Type B pancreatic cell (in vitro differentiated cells): ENCODE measurements at regions not wholly inside any gene's neighbourhood (a gene's known extent, or its start where the extent isn't known, plus 50 kb on each side); places are given as distances from the start of the nearest gene placed in this dataset.

Source experiments
- DNase-seq: peaks from one replicate; pipeline ENCODE4 v3.0.0; 2021; ENCODE audit warnings: mixed read lengths; ENCODE audit not compliant: unreplicated experiment; ENCODE audit errors: extremely low spot score
- H3K27ac Mint-ChIP-seq: 2 replicates; pipeline ENCODE4 v1.8.0; 2021; ENCODE audit warnings: mild to moderate bottlenecking, mixed read lengths
- H3K27me3 Mint-ChIP-seq: 2 replicates; pipeline ENCODE4 v1.8.0; 2021; ENCODE audit warnings: mixed read lengths
- H3K36me3 Mint-ChIP-seq: 2 replicates; pipeline ENCODE4 v1.8.0; 2021; ENCODE audit warnings: mixed read lengths
- H3K4me1 Mint-ChIP-seq: one replicate; pipeline ENCODE4 v1.8.0; 2021; ENCODE audit warnings: mixed read lengths; ENCODE audit not compliant: unreplicated experiment
- H3K4me3 Mint-ChIP-seq: 2 replicates; pipeline ENCODE4 v1.8.0; 2021; ENCODE audit warnings: mild to moderate bottlenecking, mixed read lengths
- H3K9me3 Mint-ChIP-seq: 2 replicates; pipeline ENCODE4 v1.8.0; 2021; ENCODE audit warnings: mixed read lengths
- TF ChIP-seq, protein P1 (sequence below): fragments of 200-600 bp; sonication (generic); conservative IDR thresholded peaks from 2 replicates; pipeline ENCODE4 v1.5.0; 2021; ENCODE audit warnings: antibody characterized with exemption, mild to moderate bottlenecking

DNA sequence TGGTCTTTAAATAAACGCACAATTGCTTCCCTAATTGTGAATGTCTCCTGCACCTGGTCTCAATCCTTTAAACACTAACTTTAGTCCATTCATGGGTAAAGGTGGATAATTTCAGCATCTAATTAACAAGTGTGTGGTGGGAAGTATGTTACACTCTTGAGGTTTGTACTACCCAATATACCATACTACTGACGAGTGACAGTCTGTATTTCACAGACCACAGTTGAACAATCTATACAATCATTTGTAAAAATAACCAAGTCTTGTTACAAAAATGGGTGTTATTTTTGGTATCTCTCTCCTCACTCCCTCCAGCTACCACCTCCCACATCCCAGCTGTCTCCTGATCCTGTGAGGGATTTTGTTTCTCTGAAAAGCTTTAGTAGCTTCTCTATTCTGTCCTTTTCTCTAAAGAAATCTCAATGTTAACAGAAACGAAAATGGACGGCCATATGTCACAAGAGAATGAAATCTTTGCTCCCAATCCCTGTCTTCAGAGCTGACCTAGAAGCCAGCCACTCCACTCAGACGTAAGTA is 62.3 kb upstream of the ZNF366 start:
- no peak for DNase-seq
- Mint-ChIP-seq H3K27me3 (peaks cover 5% of the 10 kb centered on the region), H3K27ac (no peak overlapping the region), H3K36me3 (no peaks in the 10 kb centered on the region), H3K9me3 (no peaks in the 10 kb centered on the region), H3K4me3 (no peak overlapping the region), H3K4me1 (peaks cover 5% of the 10 kb centered on the region)
- TF ChIP-seq, protein P1, sequence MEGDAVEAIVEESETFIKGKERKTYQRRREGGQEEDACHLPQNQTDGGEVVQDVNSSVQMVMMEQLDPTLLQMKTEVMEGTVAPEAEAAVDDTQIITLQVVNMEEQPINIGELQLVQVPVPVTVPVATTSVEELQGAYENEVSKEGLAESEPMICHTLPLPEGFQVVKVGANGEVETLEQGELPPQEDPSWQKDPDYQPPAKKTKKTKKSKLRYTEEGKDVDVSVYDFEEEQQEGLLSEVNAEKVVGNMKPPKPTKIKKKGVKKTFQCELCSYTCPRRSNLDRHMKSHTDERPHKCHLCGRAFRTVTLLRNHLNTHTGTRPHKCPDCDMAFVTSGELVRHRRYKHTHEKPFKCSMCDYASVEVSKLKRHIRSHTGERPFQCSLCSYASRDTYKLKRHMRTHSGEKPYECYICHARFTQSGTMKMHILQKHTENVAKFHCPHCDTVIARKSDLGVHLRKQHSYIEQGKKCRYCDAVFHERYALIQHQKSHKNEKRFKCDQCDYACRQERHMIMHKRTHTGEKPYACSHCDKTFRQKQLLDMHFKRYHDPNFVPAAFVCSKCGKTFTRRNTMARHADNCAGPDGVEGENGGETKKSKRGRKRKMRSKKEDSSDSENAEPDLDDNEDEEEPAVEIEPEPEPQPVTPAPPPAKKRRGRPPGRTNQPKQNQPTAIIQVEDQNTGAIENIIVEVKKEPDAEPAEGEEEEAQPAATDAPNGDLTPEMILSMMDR = no peak

DNA sequence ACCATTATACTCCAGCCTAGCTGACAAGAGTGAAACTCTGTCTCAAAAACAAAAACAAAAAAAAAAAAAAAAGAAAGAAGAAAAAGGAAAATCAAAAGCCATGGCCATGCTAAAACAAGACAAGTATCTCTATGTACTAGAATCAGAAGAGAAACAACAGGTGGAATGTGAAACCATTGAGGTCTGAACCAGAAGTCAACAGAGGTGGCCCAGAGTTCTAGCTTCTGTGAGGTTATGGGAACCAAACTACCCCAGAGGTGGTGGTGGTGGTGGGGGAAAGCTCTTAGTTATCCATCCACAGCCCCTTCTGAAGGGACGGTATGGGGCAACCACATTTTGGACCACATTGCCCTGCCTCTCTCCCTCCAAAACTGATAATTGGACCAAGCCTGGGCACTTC is 59.5 kb upstream of the ZNF366 start:
- Mint-ChIP-seq H3K27ac (no peak overlapping the region), H3K27me3 (no peaks in the 10 kb centered on the region), H3K36me3 (no peaks in the 10 kb centered on the region), H3K9me3 (no peaks in the 10 kb centered on the region), H3K4me1 (no peaks in the 10 kb centered on the region), H3K4me3 (no peak overlapping the region)
- DNase-seq = no peak
- TF ChIP-seq, protein P1 = no peak

DNA sequence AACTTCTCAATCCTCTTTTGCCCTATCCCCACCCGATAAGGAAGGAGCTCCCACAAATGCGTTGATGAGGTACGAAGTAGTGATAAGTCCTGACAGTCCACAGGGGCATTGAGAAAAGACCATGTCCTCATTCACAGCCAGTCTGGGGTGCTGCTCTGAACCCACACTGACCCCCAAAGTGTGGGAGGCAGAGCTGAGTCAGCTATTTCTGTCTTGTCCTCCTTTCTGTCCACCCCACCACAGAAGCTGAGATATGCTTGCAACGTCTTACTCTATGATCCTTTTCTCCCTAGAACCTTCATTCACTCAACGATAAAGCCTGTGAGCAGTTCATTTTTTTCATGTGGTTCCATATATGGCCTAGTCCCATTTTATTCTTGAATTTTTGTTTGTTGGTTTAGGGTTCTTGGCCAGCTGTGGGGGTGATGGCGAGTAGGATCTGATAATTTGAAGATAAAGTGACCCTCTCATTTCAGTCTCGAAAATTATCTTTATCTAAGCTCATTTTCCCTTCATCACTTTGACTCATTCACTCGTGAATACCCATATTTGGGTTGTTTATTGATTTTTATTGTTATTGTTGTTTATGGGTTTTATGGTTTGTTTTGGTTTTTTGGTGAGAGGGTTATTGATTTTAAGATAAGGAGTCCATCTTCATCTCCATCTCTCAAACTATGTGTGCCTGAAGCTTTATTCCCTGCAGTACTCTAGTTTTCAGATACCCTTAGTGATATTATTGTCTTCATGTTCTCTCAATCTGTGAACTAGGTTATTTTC is 58.5 kb upstream of the ZNF366 start:
- Mint-ChIP-seq H3K27me3 (no peaks in the 10 kb centered on the region), H3K9me3 (no peaks in the 10 kb centered on the region), H3K4me3 (no peak overlapping the region), H3K36me3 (no peaks in the 10 kb centered on the region), H3K4me1 (no peaks in the 10 kb centered on the region), H3K27ac (no peak overlapping the region)
- DNase-seq = no peak
- TF ChIP-seq, protein P1 = no peak

DNA sequence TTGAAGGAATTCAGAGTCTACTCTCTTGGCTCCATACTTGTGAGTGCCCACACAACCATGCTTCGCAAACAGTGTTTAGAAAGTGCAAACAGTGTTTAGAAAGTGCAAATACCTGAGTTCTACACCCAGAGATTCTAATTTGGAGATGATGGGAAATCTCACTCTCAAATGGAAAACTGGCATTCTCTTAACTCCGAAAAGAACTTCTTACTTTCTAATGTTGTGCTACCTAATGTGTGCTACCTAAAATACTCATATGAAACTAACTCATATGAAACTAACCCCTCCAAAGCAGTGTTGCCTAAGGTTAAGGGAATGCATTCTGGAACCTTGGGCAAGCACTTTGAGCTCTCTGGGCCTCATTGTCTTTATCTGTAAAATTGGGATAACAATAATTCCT is 55.5 kb upstream of the ZNF366 start:
- no peak for DNase-seq
- Mint-ChIP-seq H3K36me3 (no peaks in the 10 kb centered on the region), H3K27me3 (no peaks in the 10 kb centered on the region), H3K4me1 (peaks cover 2% of the 10 kb centered on the region), H3K27ac (no peak overlapping the region), H3K4me3 (no peak overlapping the region), H3K9me3 (no peaks in the 10 kb centered on the region)
- TF ChIP-seq, protein P1 = no peak

DNA sequence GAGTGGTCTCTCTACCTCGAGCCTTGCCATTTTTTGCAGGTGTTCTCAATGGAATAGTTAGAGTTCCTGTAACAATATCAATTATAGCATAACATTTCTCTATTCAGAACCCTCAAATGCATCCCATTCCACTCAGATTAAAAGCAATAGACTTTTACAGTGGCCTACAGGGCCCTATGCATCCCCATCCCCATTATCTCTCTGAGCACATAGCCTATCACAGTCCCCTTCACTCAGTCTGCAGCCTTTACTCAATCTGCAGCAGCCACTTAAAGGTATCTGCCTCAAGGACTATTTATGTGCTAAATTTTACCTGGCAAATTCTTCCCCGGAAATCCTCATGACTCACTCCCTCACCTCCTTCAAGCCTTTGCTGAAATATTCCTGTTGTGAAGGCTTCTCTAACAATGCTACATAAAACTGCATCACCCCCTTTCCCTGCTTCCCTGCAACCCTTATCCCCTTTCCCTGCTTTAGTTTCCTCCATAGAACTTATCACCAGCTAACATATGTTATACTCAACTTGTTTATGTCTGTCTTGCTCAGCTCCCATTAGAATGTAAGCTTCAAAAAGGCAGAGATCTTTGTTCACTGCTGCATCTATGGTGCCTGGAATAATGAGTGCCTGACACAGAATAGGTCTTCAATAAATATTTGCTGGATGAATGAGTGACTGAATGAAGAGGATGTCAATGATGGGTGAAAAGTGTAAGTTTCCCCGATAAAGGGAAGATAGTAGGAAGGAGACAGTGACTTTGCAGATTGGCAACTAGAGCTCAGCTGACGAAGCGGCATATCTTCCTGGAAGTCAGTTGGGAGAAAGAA is 54.1 kb upstream of the ZNF366 start:
- TF ChIP-seq, protein P1 = no peak
- Mint-ChIP-seq H3K36me3 (no peaks in the 10 kb centered on the region), H3K4me3 (no peak overlapping the region), H3K9me3 (no peaks in the 10 kb centered on the region), H3K27ac (no peak overlapping the region), H3K4me1 (peaks cover 13% of the 10 kb centered on the region), H3K27me3 (no peaks in the 10 kb centered on the region)
- DNase-seq = no peak
